ENCODE measurements at regions not wholly inside any gene's neighbourhood (a gene's known extent, or its start where the extent isn't known, plus 50 kb on each side); places are given as distances from the start of the nearest gene placed in this dataset.

DNA sequence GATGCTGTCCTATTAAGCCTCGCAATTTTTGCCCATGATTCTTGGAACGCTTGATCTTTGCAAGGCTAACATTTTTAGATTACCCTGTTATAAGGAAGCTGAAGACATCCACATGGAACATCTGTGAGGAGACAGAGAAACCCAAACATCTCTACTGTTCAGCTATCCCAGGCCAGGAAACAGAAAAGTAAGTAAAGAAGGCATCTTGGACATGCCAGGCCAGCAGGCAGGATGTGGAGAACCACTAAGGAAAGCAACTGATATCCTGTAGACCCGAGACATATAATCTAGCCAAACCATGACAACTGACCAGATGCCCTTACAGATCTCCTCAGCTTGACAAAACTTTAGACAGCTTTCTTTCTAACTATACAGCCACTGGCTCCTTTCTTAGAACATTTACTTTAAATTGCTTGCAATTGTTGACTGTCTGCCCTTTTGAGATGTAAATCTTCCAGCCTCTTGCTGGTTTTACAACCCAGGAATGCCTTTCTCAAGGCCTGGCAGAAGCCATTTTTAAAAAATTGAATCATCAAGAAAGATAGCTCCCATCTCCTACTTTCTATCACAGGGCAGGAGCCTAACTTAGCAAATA is 255.8 kb upstream of the DACH1 start:
- Histone ChIP-seq H3K4me1 (no peaks in the 10 kb centered on the region), H3K9me3 (no peaks in the 10 kb centered on the region), H3K4me3 (no peak overlapping the region), H3K27me3 (no peaks in the 10 kb centered on the region), H3K36me3 (no peaks in the 10 kb centered on the region), H3K27ac (no peak overlapping the region)
- no peak for TF ChIP-seq POLR2A (IDR thresholded peaks at IDR 0.05)
- TF ChIP-seq, protein P1, sequence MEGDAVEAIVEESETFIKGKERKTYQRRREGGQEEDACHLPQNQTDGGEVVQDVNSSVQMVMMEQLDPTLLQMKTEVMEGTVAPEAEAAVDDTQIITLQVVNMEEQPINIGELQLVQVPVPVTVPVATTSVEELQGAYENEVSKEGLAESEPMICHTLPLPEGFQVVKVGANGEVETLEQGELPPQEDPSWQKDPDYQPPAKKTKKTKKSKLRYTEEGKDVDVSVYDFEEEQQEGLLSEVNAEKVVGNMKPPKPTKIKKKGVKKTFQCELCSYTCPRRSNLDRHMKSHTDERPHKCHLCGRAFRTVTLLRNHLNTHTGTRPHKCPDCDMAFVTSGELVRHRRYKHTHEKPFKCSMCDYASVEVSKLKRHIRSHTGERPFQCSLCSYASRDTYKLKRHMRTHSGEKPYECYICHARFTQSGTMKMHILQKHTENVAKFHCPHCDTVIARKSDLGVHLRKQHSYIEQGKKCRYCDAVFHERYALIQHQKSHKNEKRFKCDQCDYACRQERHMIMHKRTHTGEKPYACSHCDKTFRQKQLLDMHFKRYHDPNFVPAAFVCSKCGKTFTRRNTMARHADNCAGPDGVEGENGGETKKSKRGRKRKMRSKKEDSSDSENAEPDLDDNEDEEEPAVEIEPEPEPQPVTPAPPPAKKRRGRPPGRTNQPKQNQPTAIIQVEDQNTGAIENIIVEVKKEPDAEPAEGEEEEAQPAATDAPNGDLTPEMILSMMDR (IDR thresholded peaks at IDR 0.05): no peak
- no peak for DNase-seq
- intact Hi-C loops (cut with DNase I): no loop called here
- WGBS, 2 donors: 83 to 87% methylated on average over 3 of the region's 3 CpGs

DNA sequence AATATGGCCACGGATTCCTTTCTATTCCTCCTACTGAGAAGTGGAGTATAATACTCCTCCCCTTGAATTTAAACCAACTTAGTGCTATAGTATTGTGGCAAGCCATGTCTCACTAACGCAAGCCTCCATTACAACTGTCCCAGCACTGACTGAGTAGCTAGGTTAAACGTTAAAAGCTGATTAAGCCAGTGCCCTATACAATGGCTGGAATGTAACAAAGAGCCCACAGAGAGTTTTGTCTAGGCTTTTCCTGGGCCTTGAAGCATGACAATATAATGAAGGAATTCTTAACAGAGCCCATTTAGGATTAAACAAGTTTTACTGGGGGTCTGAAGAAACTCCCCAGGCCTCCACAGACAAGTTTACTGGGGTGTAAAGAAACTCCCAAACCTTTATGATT is 254.5 kb upstream of the DACH1 start:
- no peak for TF ChIP-seq POLR2A (IDR thresholded peaks at IDR 0.05)
- TF ChIP-seq, protein P1 (IDR thresholded peaks at IDR 0.05): no peak
- Histone ChIP-seq H3K4me3 (no peak overlapping the region), H3K36me3 (no peaks in the 10 kb centered on the region), H3K27ac (no peak overlapping the region), H3K9me3 (no peaks in the 10 kb centered on the region), H3K4me1 (no peaks in the 10 kb centered on the region), H3K27me3 (no peaks in the 10 kb centered on the region)
- DNase-seq: no peak
- intact Hi-C loops (cut with DNase I): no loop called here
- WGBS, 2 donors: 70 to 82% methylated on average over 3 of the region's 3 CpGs

DNA sequence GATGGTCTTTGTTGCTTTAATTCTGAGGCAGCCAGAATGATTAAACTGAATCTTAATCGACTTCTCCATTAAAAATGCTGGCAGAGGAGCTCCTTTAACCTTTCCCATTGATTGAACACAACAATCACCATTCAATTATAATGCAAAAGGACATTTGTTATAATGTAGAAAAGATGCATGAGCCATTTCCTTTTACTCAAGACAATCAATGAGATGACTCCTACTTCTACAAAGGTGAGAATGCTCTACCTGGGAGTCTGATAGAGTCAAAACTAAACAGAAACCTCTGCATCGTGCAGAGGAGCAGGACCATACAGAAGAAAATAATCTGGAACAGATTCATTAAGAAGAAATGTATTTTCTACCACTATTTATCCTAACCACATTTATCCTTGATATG is 253.6 kb upstream of the DACH1 start:
- no peak for TF ChIP-seq POLR2A (IDR thresholded peaks at IDR 0.05)
- TF ChIP-seq, protein P1 (IDR thresholded peaks at IDR 0.05): no peak
- intact Hi-C loops (cut with DNase I): no loop called here

DNA sequence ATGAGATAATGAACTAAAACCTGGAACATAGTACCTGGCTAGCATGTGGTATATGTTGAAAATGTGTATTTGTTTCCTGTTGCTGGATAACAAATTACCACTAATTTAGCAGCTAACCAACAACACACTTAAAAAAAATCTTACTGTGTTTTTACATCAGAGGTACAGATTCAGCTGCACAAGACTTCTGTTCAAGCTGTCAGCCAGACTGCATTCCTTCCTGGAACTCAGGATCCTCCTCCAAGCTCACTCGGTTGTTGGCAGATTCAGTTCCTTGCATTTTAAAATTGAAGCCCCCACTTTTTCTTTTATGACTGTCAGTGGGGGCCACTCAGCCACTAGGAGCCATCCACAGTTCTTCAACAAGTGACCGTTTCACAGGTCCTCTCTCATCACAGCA is 246.9 kb upstream of the DACH1 start:
- no peak overlapping the region for H3K27ac ChIP-seq
- 66 to 79% methylated on average over 2 of the region's 2 CpGs for WGBS, 2 donors
- intact Hi-C loops (cut with DNase I): no loop called here

More for the DNA sequence above, 253.6 kb upstream of the DACH1 start:
- Histone ChIP-seq H3K27ac (no peak overlapping the region), H3K27me3 (no peaks in the 10 kb centered on the region), H3K4me3 (no peak overlapping the region), H3K9me3 (no peaks in the 10 kb centered on the region), H3K36me3 (no peaks in the 10 kb centered on the region), H3K4me1 (no peaks in the 10 kb centered on the region)
- DNase-seq: no peak
- 71 to 74% methylated on average over 2 of the region's 2 CpGs for WGBS, 2 donors

DNA sequence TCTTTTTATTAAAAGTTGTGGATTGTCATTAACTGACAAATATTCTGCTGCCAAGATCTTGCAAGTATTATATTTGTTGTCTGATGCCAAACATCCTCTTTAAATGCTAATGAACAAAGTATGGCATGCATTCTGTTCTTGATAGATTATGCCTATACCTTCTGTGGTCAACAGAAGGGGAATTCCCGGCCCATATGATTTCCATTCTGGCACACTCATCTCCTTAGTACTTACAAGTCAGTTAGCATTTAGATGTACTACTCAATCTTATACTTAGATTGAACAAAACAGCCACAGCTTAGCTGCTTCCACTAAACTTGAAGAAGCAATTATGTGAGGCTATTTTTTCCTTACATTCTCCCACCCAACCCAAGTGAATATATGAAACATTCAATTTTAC is 246.1 kb upstream of the DACH1 start:
- Histone ChIP-seq H3K36me3 (no peaks in the 10 kb centered on the region), H3K9me3 (no peaks in the 10 kb centered on the region), H3K27me3 (no peaks in the 10 kb centered on the region), H3K27ac (no peak overlapping the region), H3K4me3 (no peak overlapping the region), H3K4me1 (no peaks in the 10 kb centered on the region)
- TF ChIP-seq, protein P1 (IDR thresholded peaks at IDR 0.05): no peak
- no peak for TF ChIP-seq POLR2A (IDR thresholded peaks at IDR 0.05)
- no peak for DNase-seq
- intact Hi-C loops (cut with DNase I): no loop called here
- 79 to 81% methylated on average over 1 of the region's 1 CpG for WGBS, 2 donors

More for the DNA sequence above, 246.9 kb upstream of the DACH1 start:
- Histone ChIP-seq H3K4me3 (no peak overlapping the region), H3K36me3 (no peaks in the 10 kb centered on the region), H3K4me1 (no peaks in the 10 kb centered on the region), H3K27me3 (no peaks in the 10 kb centered on the region), H3K9me3 (no peaks in the 10 kb centered on the region)
- DNase-seq: no peak
- TF ChIP-seq, protein P1 (IDR thresholded peaks at IDR 0.05): no peak
- no peak for TF ChIP-seq POLR2A (IDR thresholded peaks at IDR 0.05)

All from esophagus squamous epithelium (tissue), 5 donors.